HT-29 (cell line): ENCODE measurements at regions not wholly inside any gene's neighbourhood (a gene's known extent, or its start where the extent isn't known, plus 50 kb on each side); places are given as distances from the start of the nearest gene placed in this dataset.

Source experiments
- DNase-seq: peaks from one replicate; pipeline ENCODE4 v3.0.0-alpha.2; 2015; ENCODE audit warnings: low spot score

GRCh38 chr16:82358606-82359221 is 188.7 kb upstream of the MPHOSPH6 start:
- DNase-seq: peak; percentile 38

- DNase-seq: no peak
Observed at GRCh38 chr16:82358161-82358560, 188.1 kb upstream of the MPHOSPH6 start.

- DNase-seq: no peak
Observed at GRCh38 chr16:82357237-82357636, 187.2 kb upstream of the MPHOSPH6 start.

- DNase-seq: no peak
Observed at GRCh38 chr16:82350560-82350959, 180.5 kb upstream of the MPHOSPH6 start.

GRCh38 chr16:82345318-82345717 is 175.3 kb upstream of the MPHOSPH6 start:
- no peak for DNase-seq

- peak; percentile 13 for DNase-seq
Observed at GRCh38 chr16:82344157-82344556, 174.1 kb upstream of the MPHOSPH6 start.

- no peak for DNase-seq
Observed at GRCh38 chr16:82341146-82341669, 171.2 kb upstream of the MPHOSPH6 start.

GRCh38 chr16:82340531-82340930 is 170.5 kb upstream of the MPHOSPH6 start:
- DNase-seq: no peak

GRCh38 chr16:82337355-82337754 is 167.3 kb upstream of the MPHOSPH6 start:
- no peak for DNase-seq

- no peak for DNase-seq
Observed at GRCh38 chr16:82331974-82332750, 162.1 kb upstream of the MPHOSPH6 start.

GRCh38 chr16:82331397-82331796 is 161.4 kb upstream of the MPHOSPH6 start:
- no peak for DNase-seq

GRCh38 chr16:82329504-82330192 is 159.6 kb upstream of the MPHOSPH6 start:
- DNase-seq: no peak

- no peak for DNase-seq
Observed at GRCh38 chr16:82328881-82329469, 159.0 kb upstream of the MPHOSPH6 start.

- no peak for DNase-seq
Observed at GRCh38 chr16:82323171-82323570, 153.1 kb upstream of the MPHOSPH6 start.

- peak; percentile 29 for DNase-seq
Observed at GRCh38 chr16:82322177-82322576, 152.2 kb upstream of the MPHOSPH6 start.

GRCh38 chr16:82319038-82319437 is 149.0 kb upstream of the MPHOSPH6 start:
- no peak for DNase-seq

GRCh38 chr16:82317411-82318167 is 147.6 kb upstream of the MPHOSPH6 start:
- DNase-seq: no peak

GRCh38 chr16:82313754-82314153 is 143.7 kb upstream of the MPHOSPH6 start:
- DNase-seq: no peak

- DNase-seq: no peak
Observed at GRCh38 chr16:82311528-82311927, 141.5 kb upstream of the MPHOSPH6 start.

GRCh38 chr16:82302042-82302727 is 132.2 kb upstream of the MPHOSPH6 start:
- no peak for DNase-seq
